Mesothelial cell of epicardium (in vitro differentiated cells): ENCODE measurements at regions not wholly inside any gene's neighbourhood (a gene's known extent, or its start where the extent isn't known, plus 50 kb on each side); places are given as distances from the start of the nearest gene placed in this dataset.
"Not testable (repeated sequence)": the region's sequence is repeated elsewhere in the genome, so short reads cannot be mapped to it uniquely, and the experiment has no call there.

ENCODE experiments used
- DNase-seq, 2 experiments: peaks; one replicate each; pipeline ENCODE4 v3.0.0; 2021; ENCODE audit warnings: low spot score in 2 of 2; ENCODE audit not compliant: unreplicated experiment in 2 of 2
- H3K27ac Mint-ChIP-seq: 2 replicates; pipeline ENCODE4 v1.8.0; 2021; ENCODE audit warnings: mixed read lengths
- H3K27me3 Mint-ChIP-seq: 2 replicates; pipeline ENCODE4 v1.8.0; 2021; ENCODE audit warnings: low read depth, mixed read lengths
- H3K36me3 Mint-ChIP-seq: 2 replicates; pipeline ENCODE4 v1.8.0; 2021; ENCODE audit warnings: mixed read lengths
- H3K4me1 Mint-ChIP-seq: 2 replicates; pipeline ENCODE4 v1.8.0; 2021; ENCODE audit warnings: mixed read lengths
- H3K4me3 Mint-ChIP-seq: 2 replicates; pipeline ENCODE4 v1.8.0; 2021; ENCODE audit warnings: mild to moderate bottlenecking, moderate library complexity, mixed read lengths
- H3K9me3 Mint-ChIP-seq: 2 replicates; pipeline ENCODE4 v1.8.0; 2021; ENCODE audit warnings: mixed read lengths
- CTCF ChIP-seq: fragments of 200-600 bp; sonication (generic); IDR thresholded peaks from one replicate; pipeline ENCODE4 v1.5.0; 2021; ENCODE audit warnings: antibody characterized with exemption; ENCODE audit not compliant: unreplicated experiment

- Mint-ChIP-seq H3K27me3 (peaks cover 13% of the 10 kb centered on the region), H3K4me1 (no peaks in the 10 kb centered on the region), H3K36me3 (no peaks in the 10 kb centered on the region), H3K4me3 (no peak overlapping the region), H3K27ac (no peak overlapping the region), H3K9me3 (peaks cover 3% of the 10 kb centered on the region)
- DNase-seq: no peak
- TF ChIP-seq CTCF: no peak
Observed at GRCh38 chr14:37681486-37681885, 86.1 kb downstream of the TTC6 start.

GRCh38 chr14:37692680-37693079 is 97.3 kb downstream of the TTC6 start:
- not testable (repeated sequence) for H3K27ac Mint-ChIP-seq

GRCh38 chr14:37693420-37693819 is 98.0 kb downstream of the TTC6 start:
- not testable (repeated sequence) for DNase-seq, H3K4me1 Mint-ChIP-seq, H3K4me3 Mint-ChIP-seq, H3K27me3 Mint-ChIP-seq, H3K36me3 Mint-ChIP-seq, H3K27ac Mint-ChIP-seq
- H3K9me3 Mint-ChIP-seq: peaks cover 36% of the 10 kb centered on the region

More at GRCh38 chr14:37692680-37693079, 97.3 kb downstream of the TTC6 start:
- H3K4me1 Mint-ChIP-seq, H3K27me3 Mint-ChIP-seq, H3K4me3 Mint-ChIP-seq, H3K36me3 Mint-ChIP-seq, DNase-seq: not testable (repeated sequence)
- H3K9me3 Mint-ChIP-seq: peaks cover 38% of the 10 kb centered on the region

- no peak overlapping the region for H3K4me3 Mint-ChIP-seq
- no peaks in the 10 kb centered on the region for H3K27me3 Mint-ChIP-seq
- H3K27ac Mint-ChIP-seq: no peak overlapping the region
- peaks cover 8% of the 10 kb centered on the region for H3K36me3 Mint-ChIP-seq
- DNase-seq: no peak
- H3K4me1 Mint-ChIP-seq: peaks cover 12% of the 10 kb centered on the region
- no peak for TF ChIP-seq CTCF
- peaks cover 29% of the 10 kb centered on the region for H3K9me3 Mint-ChIP-seq
Observed at GRCh38 chr14:37695866-37696265, 100.4 kb downstream of the TTC6 start.

- Mint-ChIP-seq H3K36me3 (peaks cover 8% of the 10 kb centered on the region), H3K4me1 (peaks cover 12% of the 10 kb centered on the region), H3K9me3 (peaks cover 19% of the 10 kb centered on the region), H3K27ac (no peak overlapping the region), H3K27me3 (peaks cover 1% of the 10 kb centered on the region), H3K4me3 (no peak overlapping the region)
- DNase-seq: no peak
- no peak for TF ChIP-seq CTCF
Observed at GRCh38 chr14:37697489-37698121, 102.2 kb downstream of the TTC6 start.

GRCh38 chr14:37698840-37699777 is 103.7 kb downstream of the TTC6 start:
- no peak for TF ChIP-seq CTCF
- Mint-ChIP-seq H3K27me3 (peaks cover 1% of the 10 kb centered on the region), H3K36me3 (peaks cover 3% of the 10 kb centered on the region), H3K27ac (no peak overlapping the region), H3K9me3 (peaks cover 4% of the 10 kb centered on the region), H3K4me3 (no peak overlapping the region), H3K4me1 (peaks cover 12% of the 10 kb centered on the region)
- no peak for DNase-seq
